Caco-2 (cell line): ENCODE measurements at regions not wholly inside any gene's neighbourhood (a gene's known extent, or its start where the extent isn't known, plus 50 kb on each side); places are given as distances from the start of the nearest gene placed in this dataset.

ENCODE experiments used
- BruUV-seq: library from RNA; stranded (reverse); fragments of 400-500 nt; replicated peaks from 2 replicates; lab custom pipeline; 2021; lab: Mats Ljungman, UMichigan
- CTCF ChIA-PET: fragments of 300-600 bp; sonication (Branson Sonifier 250); formaldehyde crosslinking; loops from one replicate; lab custom pipeline; 2022; ENCODE audit warnings: antibody characterized with exemption; lab: Charles Lee
- POLR2A ChIA-PET: fragments of 300-600 bp; sonication (Branson Sonifier 250); formaldehyde crosslinking; loops from one replicate; lab custom pipeline; 2022; ENCODE audit warnings: antibody characterized with exemption; lab: Charles Lee
- DNase-seq, 2 experiments: peaks; one replicate each; pipeline versions ENCODE4 v3.0.0 to v3.0.0-alpha.2; 2020 to 2022
- H3K27me3 ChIP-seq: replicated peaks from 2 replicates; pipeline ENCODE4 v1.6.0; 2011; ENCODE audit warnings: low read length; ENCODE audit not compliant: control insufficient read depth, insufficient read depth
- H3K36me3 ChIP-seq: 2 replicates; pipeline ENCODE4 v1.5.1; 2011; ENCODE audit warnings: low read length; ENCODE audit not compliant: control insufficient read depth, insufficient read depth
- H3K4me1 ChIP-seq: fragments of 250-450 bp; sonication (Bioruptor Pico); 2 replicates; pipeline ENCODE4 v1.5.1; 2020; ENCODE audit warnings: mild to moderate bottlenecking
- H3K4me3 ChIP-seq: 2 replicates; pipeline ENCODE4 v1.5.1; 2011; ENCODE audit warnings: low read depth, mild to moderate bottlenecking, control low read depth, low read length
- H3K9me3 ChIP-seq: fragments of 250-450 bp; sonication (Bioruptor Pico); 2 replicates; pipeline ENCODE4 v1.5.1; 2020; ENCODE audit warnings: mild to moderate bottlenecking, moderate library complexity
- H3K27ac Mint-ChIP-seq: one replicate; pipeline ENCODE4 v1.8.0; 2022; ENCODE audit warnings: mixed read lengths; ENCODE audit not compliant: unreplicated experiment
- H3K27me3 Mint-ChIP-seq: one replicate; pipeline ENCODE4 v1.8.0; 2022; ENCODE audit warnings: mixed read lengths; ENCODE audit not compliant: insufficient read depth, unreplicated experiment
- H3K36me3 Mint-ChIP-seq: one replicate; pipeline ENCODE4 v1.8.0; 2022; ENCODE audit warnings: mild to moderate bottlenecking, mixed read lengths; ENCODE audit not compliant: insufficient read depth, unreplicated experiment
- H3K4me1 Mint-ChIP-seq: one replicate; pipeline ENCODE4 v1.8.0; 2022; ENCODE audit warnings: low read depth, mixed read lengths; ENCODE audit not compliant: unreplicated experiment
- H3K4me3 Mint-ChIP-seq: one replicate; pipeline ENCODE4 v1.8.0; 2022; ENCODE audit warnings: mild to moderate bottlenecking, moderate library complexity, mixed read lengths; ENCODE audit not compliant: unreplicated experiment
- H3K9me3 Mint-ChIP-seq: one replicate; pipeline ENCODE4 v1.8.0; 2022; ENCODE audit warnings: mixed read lengths; ENCODE audit not compliant: unreplicated experiment
- intact Hi-C: fragments of 100-400 bp; cut with micrococcal nuclease; formaldehyde crosslinking; loops from one replicate; pipeline ENCODE4 v1.10.0; 2022; ENCODE audit not compliant: unreplicated experiment
- TF ChIP-seq, protein P1 (sequence below), 2 experiments: fragments of 200-600 bp in 1 of 2; IDR thresholded peaks; 1 replicate in 1 of 2; 2 replicates in 1 of 2; pipeline versions ENCODE4 v1.5.1 to v1.8.0; 2011 to 2022; ENCODE audit warnings: antibody characterized with exemption in 1 of 2, control low read depth in 1 of 2, inconsistent platforms in 1 of 2, low read depth in 1 of 2, low read length in 1 of 2, mild to moderate bottlenecking in 1 of 2, moderate library complexity in 1 of 2; ENCODE audit not compliant: insufficient read depth in 1 of 2, severe bottlenecking in 1 of 2, unreplicated experiment in 1 of 2

DNA sequence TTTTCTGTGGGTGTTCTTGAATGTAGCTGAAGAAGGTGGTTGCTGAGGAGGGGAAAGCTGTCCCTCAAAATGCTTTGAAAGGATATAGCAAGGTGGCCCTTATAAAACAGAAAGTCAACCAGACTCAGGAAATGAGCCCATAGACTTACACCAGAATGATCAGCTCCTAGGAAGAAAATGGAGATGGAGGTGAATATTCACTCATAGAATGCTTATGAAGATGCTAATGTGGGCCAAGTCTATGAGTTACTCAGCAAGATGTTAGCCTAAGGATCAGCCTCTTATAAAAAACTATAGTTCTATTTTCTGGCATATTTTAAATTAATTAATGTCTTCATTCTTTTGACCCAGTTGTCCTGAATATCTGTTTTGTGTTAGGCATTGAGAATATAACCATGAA, 1054.0 kb downstream of the AGBL1 start:
- Mint-ChIP-seq H3K4me1 (no peaks in the 10 kb centered on the region), H3K36me3 (no peaks in the 10 kb centered on the region), H3K4me3 (no peak overlapping the region), H3K27ac (no peak overlapping the region), H3K9me3 (no peaks in the 10 kb centered on the region), H3K27me3 (no peaks in the 10 kb centered on the region)
- Histone ChIP-seq H3K27me3 (no peaks in the 10 kb centered on the region), H3K36me3 (no peaks in the 10 kb centered on the region), H3K9me3 (no peaks in the 10 kb centered on the region), H3K4me3 (no peak overlapping the region), H3K4me1 (no peaks in the 10 kb centered on the region)
- POLR2A ChIA-PET, result no interaction called here
- intact Hi-C loops, result no loop called here
- CTCF ChIA-PET, result no interaction called here
- DNase-seq, result no peak
- BruUV-seq, result no TSS peak
- TF ChIP-seq, protein P1, sequence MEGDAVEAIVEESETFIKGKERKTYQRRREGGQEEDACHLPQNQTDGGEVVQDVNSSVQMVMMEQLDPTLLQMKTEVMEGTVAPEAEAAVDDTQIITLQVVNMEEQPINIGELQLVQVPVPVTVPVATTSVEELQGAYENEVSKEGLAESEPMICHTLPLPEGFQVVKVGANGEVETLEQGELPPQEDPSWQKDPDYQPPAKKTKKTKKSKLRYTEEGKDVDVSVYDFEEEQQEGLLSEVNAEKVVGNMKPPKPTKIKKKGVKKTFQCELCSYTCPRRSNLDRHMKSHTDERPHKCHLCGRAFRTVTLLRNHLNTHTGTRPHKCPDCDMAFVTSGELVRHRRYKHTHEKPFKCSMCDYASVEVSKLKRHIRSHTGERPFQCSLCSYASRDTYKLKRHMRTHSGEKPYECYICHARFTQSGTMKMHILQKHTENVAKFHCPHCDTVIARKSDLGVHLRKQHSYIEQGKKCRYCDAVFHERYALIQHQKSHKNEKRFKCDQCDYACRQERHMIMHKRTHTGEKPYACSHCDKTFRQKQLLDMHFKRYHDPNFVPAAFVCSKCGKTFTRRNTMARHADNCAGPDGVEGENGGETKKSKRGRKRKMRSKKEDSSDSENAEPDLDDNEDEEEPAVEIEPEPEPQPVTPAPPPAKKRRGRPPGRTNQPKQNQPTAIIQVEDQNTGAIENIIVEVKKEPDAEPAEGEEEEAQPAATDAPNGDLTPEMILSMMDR (IDR thresholded peaks at IDR 0.05; ENCODE audit: insufficient read depth in 1 of 2, low read depth in 1 of 2, low read length in 1 of 2, severe bottlenecking in 1 of 2, unreplicated experiment in 1 of 2), result no peak

DNA sequence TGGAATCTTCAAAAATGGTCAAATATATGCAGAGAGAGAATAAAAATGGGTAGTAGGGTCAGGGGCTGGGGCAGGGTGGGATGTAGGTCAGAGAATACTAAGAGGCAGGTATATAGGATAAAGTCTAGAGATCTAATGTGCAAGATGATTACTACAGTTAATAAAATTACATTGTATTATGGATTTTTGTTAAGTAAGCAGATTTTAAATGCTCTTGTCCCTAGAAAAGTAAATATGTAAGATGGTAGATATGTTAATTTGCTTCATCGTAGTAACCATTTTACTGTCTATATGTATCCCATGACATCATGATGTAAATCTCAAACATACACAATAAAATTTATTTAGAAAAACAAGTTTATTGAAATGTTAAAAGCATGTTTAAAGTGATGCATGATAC, 1051.4 kb downstream of the AGBL1 start:
- ChIA-PET POLR2A (no interaction called here), CTCF (no interaction called here)
- no peaks in the 10 kb centered on the region for H3K36me3 Mint-ChIP-seq
- TF ChIP-seq, protein P1 (IDR thresholded peaks at IDR 0.05; ENCODE audit: insufficient read depth in 1 of 2, low read depth in 1 of 2, low read length in 1 of 2, severe bottlenecking in 1 of 2, unreplicated experiment in 1 of 2), result no peak
- DNase-seq, result no peak
- no TSS peak for BruUV-seq
- H3K9me3 ChIP-seq, result no peaks in the 10 kb centered on the region
- H3K27ac Mint-ChIP-seq, result no peak overlapping the region
- no peaks in the 10 kb centered on the region for H3K4me1 Mint-ChIP-seq
- no peak overlapping the region for H3K4me3 Mint-ChIP-seq
- intact Hi-C loops, result no loop called here
- H3K27me3 ChIP-seq, result no peaks in the 10 kb centered on the region
- no peaks in the 10 kb centered on the region for H3K27me3 Mint-ChIP-seq
- no peaks in the 10 kb centered on the region for H3K9me3 Mint-ChIP-seq
- H3K4me1 ChIP-seq, result no peaks in the 10 kb centered on the region
- H3K36me3 ChIP-seq, result no peaks in the 10 kb centered on the region
- H3K4me3 ChIP-seq, result no peak overlapping the region

DNA sequence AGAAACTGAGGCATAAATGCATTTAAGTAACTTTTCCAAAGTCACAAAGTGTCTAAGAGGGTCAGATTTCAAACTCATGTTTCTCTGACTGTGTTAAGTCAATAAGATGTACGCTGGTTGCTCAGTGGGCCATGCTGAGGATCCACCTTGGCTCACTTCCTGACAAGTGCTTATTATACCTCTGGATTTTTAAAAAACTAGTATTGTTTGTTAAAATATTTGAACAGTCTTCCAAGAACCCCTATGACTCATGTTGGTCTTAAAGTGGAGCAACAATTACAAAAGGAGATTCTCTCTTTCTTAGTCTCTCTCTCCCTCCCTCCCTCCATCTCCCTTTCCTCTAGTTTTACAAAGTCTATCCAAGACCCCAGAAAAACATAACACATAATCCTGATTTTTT, 1050.2 kb downstream of the AGBL1 start:
- Mint-ChIP-seq H3K9me3 (no peaks in the 10 kb centered on the region), H3K27me3 (no peaks in the 10 kb centered on the region), H3K27ac (no peak overlapping the region), H3K4me1 (no peaks in the 10 kb centered on the region), H3K4me3 (no peak overlapping the region), H3K36me3 (no peaks in the 10 kb centered on the region)
- H3K4me3 ChIP-seq, result no peak overlapping the region
- ChIA-PET CTCF (no interaction called here), POLR2A (no interaction called here)
- no peaks in the 10 kb centered on the region for H3K9me3 ChIP-seq
- no peaks in the 10 kb centered on the region for H3K36me3 ChIP-seq
- BruUV-seq, result no TSS peak
- TF ChIP-seq, protein P1 (IDR thresholded peaks at IDR 0.05; ENCODE audit: insufficient read depth in 1 of 2, low read depth in 1 of 2, low read length in 1 of 2, severe bottlenecking in 1 of 2, unreplicated experiment in 1 of 2), result no peak
- intact Hi-C loops, result no loop called here
- DNase-seq, result no peak
- H3K4me1 ChIP-seq, result no peaks in the 10 kb centered on the region
- H3K27me3 ChIP-seq, result no peaks in the 10 kb centered on the region
